Type B pancreatic cell (in vitro differentiated cells): ENCODE measurements at regions not wholly inside any gene's neighbourhood (a gene's known extent, or its start where the extent isn't known, plus 50 kb on each side); places are given as distances from the start of the nearest gene placed in this dataset.

Source experiments
- DNase-seq: peaks from one replicate; pipeline ENCODE4 v3.0.0; 2021; ENCODE audit warnings: mixed read lengths; ENCODE audit not compliant: unreplicated experiment; ENCODE audit errors: extremely low spot score
- H3K27ac Mint-ChIP-seq: 2 replicates; pipeline ENCODE4 v1.8.0; 2021; ENCODE audit warnings: mild to moderate bottlenecking, mixed read lengths
- H3K27me3 Mint-ChIP-seq: 2 replicates; pipeline ENCODE4 v1.8.0; 2021; ENCODE audit warnings: mixed read lengths
- H3K36me3 Mint-ChIP-seq: 2 replicates; pipeline ENCODE4 v1.8.0; 2021; ENCODE audit warnings: mixed read lengths
- H3K4me1 Mint-ChIP-seq: one replicate; pipeline ENCODE4 v1.8.0; 2021; ENCODE audit warnings: mixed read lengths; ENCODE audit not compliant: unreplicated experiment
- H3K4me3 Mint-ChIP-seq: 2 replicates; pipeline ENCODE4 v1.8.0; 2021; ENCODE audit warnings: mild to moderate bottlenecking, mixed read lengths
- H3K9me3 Mint-ChIP-seq: 2 replicates; pipeline ENCODE4 v1.8.0; 2021; ENCODE audit warnings: mixed read lengths
- TF ChIP-seq, protein P1 (sequence below): fragments of 200-600 bp; sonication (generic); conservative IDR thresholded peaks from 2 replicates; pipeline ENCODE4 v1.5.0; 2021; ENCODE audit warnings: antibody characterized with exemption, mild to moderate bottlenecking

GRCh38 chr6:1251198-1252155 lies 60.4 kb upstream of the FOXQ1 start:
- H3K9me3 Mint-ChIP-seq = no peaks in the 10 kb centered on the region
- TF ChIP-seq, protein P1, sequence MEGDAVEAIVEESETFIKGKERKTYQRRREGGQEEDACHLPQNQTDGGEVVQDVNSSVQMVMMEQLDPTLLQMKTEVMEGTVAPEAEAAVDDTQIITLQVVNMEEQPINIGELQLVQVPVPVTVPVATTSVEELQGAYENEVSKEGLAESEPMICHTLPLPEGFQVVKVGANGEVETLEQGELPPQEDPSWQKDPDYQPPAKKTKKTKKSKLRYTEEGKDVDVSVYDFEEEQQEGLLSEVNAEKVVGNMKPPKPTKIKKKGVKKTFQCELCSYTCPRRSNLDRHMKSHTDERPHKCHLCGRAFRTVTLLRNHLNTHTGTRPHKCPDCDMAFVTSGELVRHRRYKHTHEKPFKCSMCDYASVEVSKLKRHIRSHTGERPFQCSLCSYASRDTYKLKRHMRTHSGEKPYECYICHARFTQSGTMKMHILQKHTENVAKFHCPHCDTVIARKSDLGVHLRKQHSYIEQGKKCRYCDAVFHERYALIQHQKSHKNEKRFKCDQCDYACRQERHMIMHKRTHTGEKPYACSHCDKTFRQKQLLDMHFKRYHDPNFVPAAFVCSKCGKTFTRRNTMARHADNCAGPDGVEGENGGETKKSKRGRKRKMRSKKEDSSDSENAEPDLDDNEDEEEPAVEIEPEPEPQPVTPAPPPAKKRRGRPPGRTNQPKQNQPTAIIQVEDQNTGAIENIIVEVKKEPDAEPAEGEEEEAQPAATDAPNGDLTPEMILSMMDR = no peak

GRCh38 chr6:1250489-1251197 lies 61.3 kb upstream of the FOXQ1 start:
- no peak overlapping the region for H3K27ac Mint-ChIP-seq
- H3K27me3 Mint-ChIP-seq = peaks cover 14% of the 10 kb centered on the region
- TF ChIP-seq, protein P1 = no peak
- no peaks in the 10 kb centered on the region for H3K9me3 Mint-ChIP-seq
- no peaks in the 10 kb centered on the region for H3K36me3 Mint-ChIP-seq
- no peak for DNase-seq
- H3K4me1 Mint-ChIP-seq = no peaks in the 10 kb centered on the region
- H3K4me3 Mint-ChIP-seq = no peak overlapping the region

More at GRCh38 chr6:1251198-1252155, 60.4 kb upstream of the FOXQ1 start:
- Mint-ChIP-seq H3K4me3 (no peak overlapping the region), H3K27me3 (peaks cover 17% of the 10 kb centered on the region), H3K36me3 (no peaks in the 10 kb centered on the region), H3K4me1 (no peaks in the 10 kb centered on the region), H3K27ac (no peak overlapping the region)
- no peak for DNase-seq

DNA sequence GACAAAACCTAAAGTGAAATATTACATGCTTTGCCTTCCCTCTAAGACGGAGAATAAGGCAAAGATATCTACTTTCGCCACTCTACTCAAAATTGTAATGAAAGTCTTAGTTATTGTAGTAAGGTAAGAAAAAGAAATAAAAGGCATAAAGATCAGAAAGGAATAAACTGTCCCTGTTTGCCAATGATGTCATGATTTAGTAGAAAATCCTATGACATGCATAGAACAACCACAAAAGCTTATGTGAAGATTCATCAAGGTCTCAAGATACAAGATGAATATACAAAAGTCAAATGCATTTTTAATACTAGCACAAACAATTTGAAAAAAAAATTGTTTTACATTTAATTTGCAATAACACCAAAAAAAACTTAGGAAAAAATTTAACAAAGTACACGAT lies 64.0 kb upstream of the FOXQ1 start:
- Mint-ChIP-seq H3K36me3 (no peaks in the 10 kb centered on the region), H3K4me3 (no peak overlapping the region), H3K9me3 (no peaks in the 10 kb centered on the region), H3K4me1 (no peaks in the 10 kb centered on the region), H3K27me3 (peaks cover 11% of the 10 kb centered on the region), H3K27ac (no peak overlapping the region)
- no peak for DNase-seq
- TF ChIP-seq, protein P1 = no peak

DNA sequence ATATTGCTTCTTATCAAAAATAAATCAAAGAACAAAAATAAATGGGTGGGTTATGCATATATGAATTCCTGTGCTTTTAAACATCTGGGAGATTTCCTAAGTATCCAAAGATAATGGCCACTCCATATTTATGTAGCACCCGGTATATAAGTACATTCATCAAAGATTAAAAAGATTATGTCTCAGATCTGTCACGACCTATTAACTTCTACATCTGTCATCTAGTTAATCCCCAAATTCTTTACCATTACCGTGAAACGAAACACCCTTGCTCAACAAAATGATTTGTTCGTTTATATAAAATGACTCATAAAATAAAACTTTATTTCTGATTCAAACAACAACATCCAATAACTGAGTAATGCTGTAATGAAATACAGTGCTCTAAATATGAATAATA lies 64.8 kb upstream of the FOXQ1 start:
- Mint-ChIP-seq H3K36me3 (no peaks in the 10 kb centered on the region), H3K9me3 (no peaks in the 10 kb centered on the region), H3K4me3 (no peak overlapping the region), H3K27me3 (peaks cover 11% of the 10 kb centered on the region), H3K4me1 (no peaks in the 10 kb centered on the region), H3K27ac (no peak overlapping the region)
- DNase-seq = no peak
- TF ChIP-seq, protein P1 = no peak

DNA sequence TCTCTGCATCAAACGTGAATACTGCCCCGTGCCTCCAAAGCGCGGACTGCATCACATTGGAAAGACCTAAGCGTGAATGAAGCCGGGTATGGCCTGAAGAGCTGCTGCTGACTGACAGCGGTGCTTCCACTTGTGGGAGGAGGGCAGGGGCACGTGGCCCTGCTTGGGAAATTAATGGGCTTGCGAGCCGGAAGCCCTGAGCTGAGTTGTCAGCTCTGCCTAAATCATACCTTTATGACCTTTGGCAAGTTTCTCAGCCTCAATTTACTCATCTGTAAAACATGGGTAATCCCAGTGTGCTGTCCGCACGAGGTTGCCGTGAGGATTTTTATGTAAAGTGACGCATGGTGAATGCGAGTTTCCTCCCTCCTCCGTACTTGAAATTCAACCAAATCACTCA lies 67.0 kb upstream of the FOXQ1 start:
- no peak for DNase-seq
- TF ChIP-seq, protein P1 = no peak

More for the DNA sequence above, 67.0 kb upstream of the FOXQ1 start:
- H3K4me3 Mint-ChIP-seq = no peak overlapping the region
- H3K36me3 Mint-ChIP-seq = no peaks in the 10 kb centered on the region
- no peaks in the 10 kb centered on the region for H3K9me3 Mint-ChIP-seq
- peaks cover 11% of the 10 kb centered on the region for H3K27me3 Mint-ChIP-seq
- no peak overlapping the region for H3K27ac Mint-ChIP-seq
- H3K4me1 Mint-ChIP-seq = peaks cover 4% of the 10 kb centered on the region
